ENCODE measurements at regions not wholly inside any gene's neighbourhood (a gene's known extent, or its start where the extent isn't known, plus 50 kb on each side); places are given as distances from the start of the nearest gene placed in this dataset.

DNA sequence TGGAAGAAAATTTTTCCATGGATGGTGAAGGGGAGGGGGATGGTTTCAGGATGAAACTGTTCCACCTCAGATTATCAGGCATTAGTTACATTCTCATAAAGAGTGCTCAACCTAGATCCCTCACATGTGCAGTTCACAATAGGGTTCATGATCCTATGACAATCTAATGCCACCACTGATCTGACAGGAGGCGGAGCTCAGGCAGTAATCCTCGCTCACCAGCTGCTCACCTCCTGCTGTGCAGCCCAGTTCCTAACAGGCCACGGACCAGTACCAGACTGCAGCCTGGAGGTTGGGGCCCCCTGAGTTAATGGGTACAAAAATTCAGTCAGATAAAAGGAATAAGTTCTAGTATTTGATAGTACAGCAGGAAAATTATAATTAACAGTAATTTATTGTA lies 337.2 kb downstream of the NPR3 start:
- ATAC-seq (no peak), FAIRE-seq (no peak), DNase-seq (no peak)
- WGBS, 2 donors, result 49 to 50% methylated on average over 3 of the region's 3 CpGs
- H3K27ac ChIP-seq, result no peak overlapping the region
- no peaks in the 10 kb centered on the region for H3K4me1 ChIP-seq
- TF ChIP-seq, protein P1, sequence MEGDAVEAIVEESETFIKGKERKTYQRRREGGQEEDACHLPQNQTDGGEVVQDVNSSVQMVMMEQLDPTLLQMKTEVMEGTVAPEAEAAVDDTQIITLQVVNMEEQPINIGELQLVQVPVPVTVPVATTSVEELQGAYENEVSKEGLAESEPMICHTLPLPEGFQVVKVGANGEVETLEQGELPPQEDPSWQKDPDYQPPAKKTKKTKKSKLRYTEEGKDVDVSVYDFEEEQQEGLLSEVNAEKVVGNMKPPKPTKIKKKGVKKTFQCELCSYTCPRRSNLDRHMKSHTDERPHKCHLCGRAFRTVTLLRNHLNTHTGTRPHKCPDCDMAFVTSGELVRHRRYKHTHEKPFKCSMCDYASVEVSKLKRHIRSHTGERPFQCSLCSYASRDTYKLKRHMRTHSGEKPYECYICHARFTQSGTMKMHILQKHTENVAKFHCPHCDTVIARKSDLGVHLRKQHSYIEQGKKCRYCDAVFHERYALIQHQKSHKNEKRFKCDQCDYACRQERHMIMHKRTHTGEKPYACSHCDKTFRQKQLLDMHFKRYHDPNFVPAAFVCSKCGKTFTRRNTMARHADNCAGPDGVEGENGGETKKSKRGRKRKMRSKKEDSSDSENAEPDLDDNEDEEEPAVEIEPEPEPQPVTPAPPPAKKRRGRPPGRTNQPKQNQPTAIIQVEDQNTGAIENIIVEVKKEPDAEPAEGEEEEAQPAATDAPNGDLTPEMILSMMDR (IDR thresholded peaks at IDR 0.05), result no peak
- H3K27me3 ChIP-seq, result no peaks in the 10 kb centered on the region
- H3K4me3 ChIP-seq, result no peak overlapping the region
- intact Hi-C loops (cut with DNase I), result no loop called here
- H3K9me3 ChIP-seq, result no peaks in the 10 kb centered on the region
- no peaks in the 10 kb centered on the region for H3K36me3 ChIP-seq

DNA sequence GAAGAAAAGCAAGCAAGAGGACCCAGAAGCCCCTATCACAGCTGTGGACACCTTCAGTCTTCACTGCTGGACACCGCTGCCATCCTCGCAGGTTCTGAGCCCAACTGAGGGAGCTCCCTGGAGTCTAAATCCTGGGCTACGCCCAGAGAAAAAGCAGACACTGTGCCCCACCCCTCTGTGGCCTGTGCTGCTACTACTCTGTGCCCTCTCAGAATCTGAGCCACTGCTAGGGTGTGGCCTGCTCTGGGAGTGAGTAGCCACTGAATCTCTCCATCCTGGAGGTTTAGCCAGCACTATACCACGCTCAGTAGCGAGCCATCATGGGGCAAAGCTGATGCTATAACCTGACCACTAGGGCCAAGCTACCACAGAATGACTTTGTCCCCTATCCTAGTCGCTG lies 338.2 kb downstream of the NPR3 start:
- FAIRE-seq (no peak), DNase-seq (no peak), ATAC-seq (no peak)
- no peaks in the 10 kb centered on the region for H3K27me3 ChIP-seq
- WGBS, 2 donors, result 64 to 67% methylated on average over 6 of the region's 6 CpGs
- intact Hi-C loops (cut with DNase I), result no loop called here
- no peak overlapping the region for H3K27ac ChIP-seq
- no peaks in the 10 kb centered on the region for H3K9me3 ChIP-seq
- H3K4me3 ChIP-seq, result no peak overlapping the region
- no peaks in the 10 kb centered on the region for H3K36me3 ChIP-seq
- no peaks in the 10 kb centered on the region for H3K4me1 ChIP-seq
- TF ChIP-seq, protein P1 (IDR thresholded peaks at IDR 0.05), result no peak

DNA sequence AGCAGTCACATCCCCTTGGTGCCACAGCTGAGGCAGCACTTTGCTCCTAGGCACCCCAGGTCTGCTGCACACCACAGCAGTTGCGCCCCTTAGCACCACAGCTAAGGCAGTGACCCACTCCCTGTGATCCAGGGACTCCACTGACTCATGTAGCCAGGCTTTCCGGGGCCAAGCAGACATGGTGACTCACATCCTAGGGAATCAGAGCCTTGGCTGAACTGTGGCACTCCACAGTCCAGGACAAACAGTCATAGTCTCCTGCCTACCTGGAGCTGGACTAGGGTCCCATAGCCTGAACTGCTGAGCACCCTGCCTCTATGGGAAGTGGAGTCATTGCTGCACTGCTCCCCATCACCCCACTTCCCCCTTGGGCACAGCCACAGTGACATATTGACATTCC lies 338.7 kb downstream of the NPR3 start:
- intact Hi-C loops (cut with DNase I), result no loop called here
- no peak overlapping the region for H3K4me3 ChIP-seq
- ATAC-seq, result no peak
- no peak for FAIRE-seq
- TF ChIP-seq, protein P1 (IDR thresholded peaks at IDR 0.05), result no peak
- no peaks in the 10 kb centered on the region for H3K4me1 ChIP-seq
- H3K9me3 ChIP-seq, result no peaks in the 10 kb centered on the region
- no peaks in the 10 kb centered on the region for H3K36me3 ChIP-seq
- H3K27ac ChIP-seq, result no peak overlapping the region
- no peaks in the 10 kb centered on the region for H3K27me3 ChIP-seq
- WGBS, 2 donors, result 62 to 88% methylated on average over 2 of the region's 2 CpGs
- peak in 1 of 6 donors; percentile 22 for DNase-seq

DNA sequence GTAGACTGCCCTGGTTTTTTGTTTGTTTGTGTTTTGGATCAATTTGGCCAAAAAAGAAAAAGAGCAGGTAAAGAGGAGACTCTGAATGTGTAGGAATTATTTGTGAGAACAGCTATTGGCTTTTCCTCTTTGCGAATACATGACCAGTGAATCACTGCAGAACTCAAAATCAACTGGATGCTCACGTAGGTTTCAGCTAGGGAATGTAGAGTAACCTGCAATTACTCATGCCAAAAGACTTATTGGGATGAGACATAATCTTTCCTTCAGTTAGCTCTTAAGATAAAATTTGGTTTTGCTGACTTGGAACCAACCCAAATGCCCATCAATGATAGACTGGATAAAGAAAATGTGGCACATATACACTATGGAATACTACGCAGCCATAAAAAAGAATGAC lies 348.0 kb downstream of the NPR3 start:
- WGBS, 2 donors, result 67 to 76% methylated on average over 3 of the region's 3 CpGs
- Histone ChIP-seq H3K27ac (no peak overlapping the region), H3K4me3 (no peak overlapping the region), H3K36me3 (no peaks in the 10 kb centered on the region), H3K4me1 (no peaks in the 10 kb centered on the region), H3K27me3 (no peaks in the 10 kb centered on the region), H3K9me3 (no peaks in the 10 kb centered on the region)
- TF ChIP-seq, protein P1 (IDR thresholded peaks at IDR 0.05), result no peak
- FAIRE-seq (no peak), DNase-seq (no peak), ATAC-seq (no peak)
- intact Hi-C loops (cut with DNase I), result no loop called here

DNA sequence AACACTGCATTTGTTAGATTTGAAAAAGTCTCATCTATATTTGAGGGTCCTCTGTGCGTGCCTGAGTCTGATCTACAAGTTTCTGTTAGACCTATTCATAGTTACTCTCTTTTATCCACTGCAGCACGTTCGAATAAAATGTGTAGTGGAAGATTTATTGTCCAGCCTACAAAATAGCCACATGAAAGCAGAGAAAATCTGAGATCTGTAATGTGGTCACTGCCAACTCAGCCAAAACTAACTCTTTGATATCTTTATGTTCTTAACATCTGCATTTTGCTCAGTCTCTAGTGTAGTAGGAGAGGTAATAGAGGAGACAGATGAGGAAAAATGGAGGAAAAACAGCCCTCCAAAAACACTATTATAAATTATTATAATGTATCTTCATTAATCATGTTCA lies 354.0 kb downstream of the NPR3 start:
- TF ChIP-seq, protein P1 (IDR thresholded peaks at IDR 0.05), result no peak
- intact Hi-C loops (cut with DNase I), result no loop called here
- H3K36me3 ChIP-seq, result no peaks in the 10 kb centered on the region
- no peaks in the 10 kb centered on the region for H3K4me1 ChIP-seq
- WGBS, 2 donors, result 43 to 58% methylated on average over 3 of the region's 3 CpGs
- H3K9me3 ChIP-seq, result no peaks in the 10 kb centered on the region
- no peak overlapping the region for H3K27ac ChIP-seq
- H3K4me3 ChIP-seq, result no peak overlapping the region
- FAIRE-seq (no peak), ATAC-seq (no peak), DNase-seq (no peak)
- H3K27me3 ChIP-seq, result no peaks in the 10 kb centered on the region
